CD4-positive, alpha-beta T cell treated with Interleukin-6 for 4 hours (primary cell): ENCODE measurements at regions not wholly inside any gene's neighbourhood (a gene's known extent, or its start where the extent isn't known, plus 50 kb on each side); places are given as distances from the start of the nearest gene placed in this dataset.

Experiments
- DNase-seq: peaks from one replicate; pipeline ENCODE4 v3.0.0-alpha.2; 2020; ENCODE audit warnings: mixed read lengths

- DNase-seq, result no peak
Observed at GRCh38 chr2:56626927-56627326, 443.1 kb downstream of the CCDC85A start.

- no peak for DNase-seq
Observed at GRCh38 chr2:56630286-56630685, 446.5 kb downstream of the CCDC85A start.

GRCh38 chr2:56647997-56648396, 464.2 kb downstream of the CCDC85A start:
- DNase-seq, result no peak

- no peak for DNase-seq
Observed at GRCh38 chr2:56648802-56649201, 465.0 kb downstream of the CCDC85A start.

GRCh38 chr2:56654936-56655335, 471.1 kb downstream of the CCDC85A start:
- DNase-seq, result no peak

GRCh38 chr2:56656826-56657225, 473.0 kb downstream of the CCDC85A start:
- DNase-seq, result no peak

GRCh38 chr2:56666777-56667176, 483.0 kb downstream of the CCDC85A start:
- no peak for DNase-seq

GRCh38 chr2:56671973-56672569, 488.3 kb downstream of the CCDC85A start:
- no peak for DNase-seq

GRCh38 chr2:56674084-56674483, 490.3 kb downstream of the CCDC85A start:
- no peak for DNase-seq

GRCh38 chr2:56676966-56677365, 493.2 kb downstream of the CCDC85A start:
- DNase-seq, result no peak

- no peak for DNase-seq
Observed at GRCh38 chr2:56680971-56681631, 497.3 kb downstream of the CCDC85A start.

GRCh38 chr2:56681659-56682396, 498.0 kb downstream of the CCDC85A start:
- no peak for DNase-seq

- no peak for DNase-seq
Observed at GRCh38 chr2:56682397-56682760, 498.6 kb downstream of the CCDC85A start.

GRCh38 chr2:56684327-56684726, 500.5 kb downstream of the CCDC85A start:
- no peak for DNase-seq

GRCh38 chr2:56685205-56685604, 501.4 kb downstream of the CCDC85A start:
- DNase-seq, result no peak

GRCh38 chr2:56687169-56687568, 503.4 kb downstream of the CCDC85A start:
- no peak for DNase-seq

GRCh38 chr2:56688661-56689060, 504.9 kb downstream of the CCDC85A start:
- no peak for DNase-seq

GRCh38 chr2:56693501-56693900, 509.7 kb downstream of the CCDC85A start:
- DNase-seq, result no peak

- no peak for DNase-seq
Observed at GRCh38 chr2:56703001-56703400, 519.2 kb downstream of the CCDC85A start.

GRCh38 chr2:56705713-56706112, 521.9 kb downstream of the CCDC85A start:
- no peak for DNase-seq

- no peak for DNase-seq
Observed at GRCh38 chr2:56707218-56707617, 523.4 kb downstream of the CCDC85A start.

- DNase-seq, result no peak
Observed at GRCh38 chr2:56707650-56708049, 523.9 kb downstream of the CCDC85A start.

- DNase-seq, result no peak
Observed at GRCh38 chr2:56709181-56709580, 525.4 kb downstream of the CCDC85A start.

GRCh38 chr2:56713161-56713676, 529.4 kb downstream of the CCDC85A start:
- DNase-seq, result no peak
